ENCODE measurements at regions not wholly inside any gene's neighbourhood (a gene's known extent, or its start where the extent isn't known, plus 50 kb on each side); places are given as distances from the start of the nearest gene placed in this dataset.

DNA sequence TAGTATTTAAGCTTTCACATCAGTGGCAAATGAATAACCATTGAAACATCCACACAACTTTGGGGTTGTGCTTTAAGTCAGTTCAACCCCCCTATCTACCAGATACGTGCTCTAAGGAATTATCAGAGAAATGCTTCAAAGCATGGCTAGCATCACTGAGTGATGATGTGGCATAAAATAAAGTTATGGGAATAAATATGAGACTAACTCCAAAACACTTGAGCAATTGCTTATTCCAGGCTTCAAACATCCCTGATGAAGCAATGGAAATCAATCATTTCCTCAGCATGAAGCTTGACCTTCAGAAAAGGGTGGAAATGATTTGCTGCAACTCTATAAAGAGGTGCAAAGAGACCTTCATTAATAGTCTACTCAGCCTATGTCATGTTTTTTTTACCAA lies 292.0 kb upstream of the SMC2 start:
- TF ChIP-seq POLR2A (IDR thresholded peaks at IDR 0.05) (no peak), POLR2AphosphoS5 (IDR thresholded peaks at IDR 0.05) (no peak), CTCF (IDR thresholded peaks at IDR 0.05) (no peak)

All from breast epithelium (tissue), 3 donors.